HL-60 (cell line): ENCODE measurements at regions not wholly inside any gene's neighbourhood (a gene's known extent, or its start where the extent isn't known, plus 50 kb on each side); places are given as distances from the start of the nearest gene placed in this dataset.

Experiments
- DNase-seq, 2 experiments: peaks; one replicate each; pipeline ENCODE4 v3.0.0-alpha.2; 2010 to 2020; ENCODE audit warnings: low read depth in 1 of 2, low spot score in 1 of 2
- H3K27ac ChIP-seq: fragments of 250-450 bp; sonication (Bioruptor Pico); replicated peaks from 2 replicates; pipeline ENCODE4 v1.5.1; 2020; ENCODE audit warnings: mild to moderate bottlenecking, moderate library complexity
- H3K27me3 ChIP-seq: fragments of 250-450 bp; sonication (Bioruptor Pico); 2 replicates; pipeline ENCODE4 v1.5.1; 2021; ENCODE audit warnings: mild to moderate bottlenecking, moderate library complexity; ENCODE audit not compliant: insufficient read depth, poor library complexity, severe bottlenecking
- H3K4me3 ChIP-seq: replicated peaks from 2 replicates; pipeline ENCODE4 v1.5.1; 2011; ENCODE audit warnings: mild to moderate bottlenecking, control low read depth, low read length; ENCODE audit not compliant: insufficient read depth
- GABPA ChIP-seq: IDR thresholded peaks from 2 replicates; pipeline ENCODE4 v1.6.1; 2012; ENCODE audit warnings: low read depth
- POLR2AphosphoS5 ChIP-seq: IDR thresholded peaks from 2 replicates; pipeline ENCODE4 v1.6.1; 2012; ENCODE audit warnings: low read depth
- SPI1 ChIP-seq: IDR thresholded peaks from 2 replicates; pipeline ENCODE4 v1.6.1; 2012; ENCODE audit warnings: low read depth, mild to moderate bottlenecking, borderline replicate concordance
- TF ChIP-seq, protein P1 (sequence below): IDR thresholded peaks from 2 replicates; pipeline ENCODE4 v1.6.1; 2012; ENCODE audit warnings: low read depth; ENCODE audit not compliant: insufficient replicate concordance
- TF ChIP-seq, protein P2 (sequence below): IDR thresholded peaks from one replicate; pipeline ENCODE4 v1.5.1; 2011; ENCODE audit warnings: low read length, control low read depth, inconsistent platforms; ENCODE audit not compliant: insufficient read depth

DNA sequence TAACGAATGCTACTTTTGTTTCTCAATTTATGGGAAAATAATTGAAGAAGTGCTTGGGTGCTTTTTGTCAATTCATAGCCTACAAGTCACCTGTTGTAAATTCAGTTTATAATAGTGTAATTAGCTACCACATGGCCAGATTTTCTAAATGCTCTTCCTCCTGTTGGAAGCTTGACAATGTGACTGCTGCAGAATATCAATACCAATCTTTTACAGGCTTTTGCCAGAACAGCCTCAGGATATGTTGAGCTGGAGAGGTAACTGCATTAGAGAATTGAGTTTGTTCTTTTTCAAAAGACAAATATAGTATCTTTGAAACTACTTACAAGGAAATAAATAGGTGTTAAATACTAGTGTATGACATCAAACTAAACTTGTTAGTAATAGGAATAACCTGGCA lies 277.8 kb downstream of the POU4F1 start:
- H3K27me3 ChIP-seq, result no peaks in the 10 kb centered on the region
- H3K4me3 ChIP-seq, result no peak overlapping the region
- no peak for DNase-seq
- TF ChIP-seq, protein P1, sequence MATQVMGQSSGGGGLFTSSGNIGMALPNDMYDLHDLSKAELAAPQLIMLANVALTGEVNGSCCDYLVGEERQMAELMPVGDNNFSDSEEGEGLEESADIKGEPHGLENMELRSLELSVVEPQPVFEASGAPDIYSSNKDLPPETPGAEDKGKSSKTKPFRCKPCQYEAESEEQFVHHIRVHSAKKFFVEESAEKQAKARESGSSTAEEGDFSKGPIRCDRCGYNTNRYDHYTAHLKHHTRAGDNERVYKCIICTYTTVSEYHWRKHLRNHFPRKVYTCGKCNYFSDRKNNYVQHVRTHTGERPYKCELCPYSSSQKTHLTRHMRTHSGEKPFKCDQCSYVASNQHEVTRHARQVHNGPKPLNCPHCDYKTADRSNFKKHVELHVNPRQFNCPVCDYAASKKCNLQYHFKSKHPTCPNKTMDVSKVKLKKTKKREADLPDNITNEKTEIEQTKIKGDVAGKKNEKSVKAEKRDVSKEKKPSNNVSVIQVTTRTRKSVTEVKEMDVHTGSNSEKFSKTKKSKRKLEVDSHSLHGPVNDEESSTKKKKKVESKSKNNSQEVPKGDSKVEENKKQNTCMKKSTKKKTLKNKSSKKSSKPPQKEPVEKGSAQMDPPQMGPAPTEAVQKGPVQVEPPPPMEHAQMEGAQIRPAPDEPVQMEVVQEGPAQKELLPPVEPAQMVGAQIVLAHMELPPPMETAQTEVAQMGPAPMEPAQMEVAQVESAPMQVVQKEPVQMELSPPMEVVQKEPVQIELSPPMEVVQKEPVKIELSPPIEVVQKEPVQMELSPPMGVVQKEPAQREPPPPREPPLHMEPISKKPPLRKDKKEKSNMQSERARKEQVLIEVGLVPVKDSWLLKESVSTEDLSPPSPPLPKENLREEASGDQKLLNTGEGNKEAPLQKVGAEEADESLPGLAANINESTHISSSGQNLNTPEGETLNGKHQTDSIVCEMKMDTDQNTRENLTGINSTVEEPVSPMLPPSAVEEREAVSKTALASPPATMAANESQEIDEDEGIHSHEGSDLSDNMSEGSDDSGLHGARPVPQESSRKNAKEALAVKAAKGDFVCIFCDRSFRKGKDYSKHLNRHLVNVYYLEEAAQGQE, result no peak
- TF ChIP-seq, protein P2, sequence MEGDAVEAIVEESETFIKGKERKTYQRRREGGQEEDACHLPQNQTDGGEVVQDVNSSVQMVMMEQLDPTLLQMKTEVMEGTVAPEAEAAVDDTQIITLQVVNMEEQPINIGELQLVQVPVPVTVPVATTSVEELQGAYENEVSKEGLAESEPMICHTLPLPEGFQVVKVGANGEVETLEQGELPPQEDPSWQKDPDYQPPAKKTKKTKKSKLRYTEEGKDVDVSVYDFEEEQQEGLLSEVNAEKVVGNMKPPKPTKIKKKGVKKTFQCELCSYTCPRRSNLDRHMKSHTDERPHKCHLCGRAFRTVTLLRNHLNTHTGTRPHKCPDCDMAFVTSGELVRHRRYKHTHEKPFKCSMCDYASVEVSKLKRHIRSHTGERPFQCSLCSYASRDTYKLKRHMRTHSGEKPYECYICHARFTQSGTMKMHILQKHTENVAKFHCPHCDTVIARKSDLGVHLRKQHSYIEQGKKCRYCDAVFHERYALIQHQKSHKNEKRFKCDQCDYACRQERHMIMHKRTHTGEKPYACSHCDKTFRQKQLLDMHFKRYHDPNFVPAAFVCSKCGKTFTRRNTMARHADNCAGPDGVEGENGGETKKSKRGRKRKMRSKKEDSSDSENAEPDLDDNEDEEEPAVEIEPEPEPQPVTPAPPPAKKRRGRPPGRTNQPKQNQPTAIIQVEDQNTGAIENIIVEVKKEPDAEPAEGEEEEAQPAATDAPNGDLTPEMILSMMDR, result no peak
- TF ChIP-seq POLR2AphosphoS5 (no peak), SPI1 (no peak), GABPA (no peak)
- H3K27ac ChIP-seq, result no peak overlapping the region

DNA sequence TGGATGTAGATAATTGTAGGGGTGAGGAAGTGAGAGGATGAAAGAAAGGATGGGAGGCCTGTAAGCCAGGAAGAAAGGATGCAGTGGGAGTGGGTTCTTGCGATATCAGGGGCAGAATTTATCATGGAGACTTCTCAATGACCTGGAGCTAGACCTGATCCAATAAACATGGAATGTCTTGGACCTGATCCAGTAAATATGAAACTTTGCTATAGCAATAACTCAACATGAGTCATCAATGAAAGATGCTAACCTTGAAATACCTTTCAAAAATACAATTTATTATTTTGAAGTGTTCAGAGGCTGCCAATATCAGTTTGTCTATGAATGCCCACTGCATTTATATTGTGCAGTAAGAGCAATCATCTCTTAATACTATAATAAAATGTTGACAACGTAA lies 279.5 kb downstream of the POU4F1 start:
- TF ChIP-seq, protein P2, result no peak
- no peak for TF ChIP-seq GABPA
- no peak for TF ChIP-seq SPI1
- no peak for TF ChIP-seq POLR2AphosphoS5
- TF ChIP-seq, protein P1, result no peak
- H3K27me3 ChIP-seq, result no peaks in the 10 kb centered on the region
- no peak for DNase-seq
- no peak overlapping the region for H3K4me3 ChIP-seq
- no peak overlapping the region for H3K27ac ChIP-seq

DNA sequence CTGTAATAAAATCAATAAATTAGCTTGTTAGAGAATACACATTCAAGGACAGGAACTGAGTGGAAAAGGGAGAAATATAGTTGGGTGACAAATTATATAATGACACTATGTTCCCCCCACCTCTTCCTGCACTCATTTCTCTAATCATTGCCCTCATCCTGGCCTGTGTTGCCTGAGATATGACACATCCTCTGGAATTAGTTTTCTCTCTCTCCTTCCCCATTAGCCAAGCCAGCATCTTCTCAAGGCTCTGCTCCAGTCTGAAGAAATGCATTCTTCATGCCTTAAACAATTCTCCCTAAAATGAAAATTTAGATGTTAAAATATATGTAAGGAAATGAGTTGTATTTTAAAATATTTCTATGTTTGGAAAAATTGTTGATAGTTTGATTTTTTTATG lies 280.3 kb downstream of the POU4F1 start:
- no peak overlapping the region for H3K4me3 ChIP-seq
- no peak overlapping the region for H3K27ac ChIP-seq
- H3K27me3 ChIP-seq, result no peaks in the 10 kb centered on the region
- TF ChIP-seq SPI1 (no peak), POLR2AphosphoS5 (no peak), GABPA (no peak)
- TF ChIP-seq, protein P1, result no peak
- TF ChIP-seq, protein P2, result no peak
- no peak for DNase-seq
